CD4-positive, alpha-beta T cell treated with Interleukin-6 for 4 hours (primary cell): ENCODE measurements at regions not wholly inside any gene's neighbourhood (a gene's known extent, or its start where the extent isn't known, plus 50 kb on each side); places are given as distances from the start of the nearest gene placed in this dataset.

Source experiments
- DNase-seq: peaks from one replicate; pipeline ENCODE4 v3.0.0-alpha.2; 2020; ENCODE audit warnings: mixed read lengths

GRCh38 chr14:83991666-83992065, 1538.3 kb upstream of the FLRT2 start:
- no peak for DNase-seq

DNA sequence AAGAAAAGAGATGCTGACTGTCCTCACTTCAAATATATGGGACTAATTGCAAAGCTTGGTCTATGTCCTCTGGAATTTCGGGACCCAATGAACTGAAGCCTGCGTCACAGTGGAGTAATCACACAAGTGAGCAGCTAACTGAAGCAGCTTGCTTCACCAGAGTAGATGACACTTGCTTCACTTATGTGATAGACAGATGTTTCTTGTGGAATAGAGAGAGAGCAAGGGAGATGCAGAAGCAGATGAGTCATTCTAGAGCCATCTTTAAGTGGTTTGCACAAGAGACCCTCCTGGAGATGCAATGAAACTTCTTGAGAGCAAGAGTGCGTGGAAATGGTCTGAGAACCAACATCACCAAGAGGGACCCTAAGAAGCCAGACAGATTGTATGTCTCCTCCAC, 1537.1 kb upstream of the FLRT2 start:
- DNase-seq, result no peak

- no peak for DNase-seq
Measured at GRCh38 chr14:83993545-83993944, 1536.4 kb upstream of the FLRT2 start.

GRCh38 chr14:83994020-83994419, 1535.9 kb upstream of the FLRT2 start:
- no peak for DNase-seq

GRCh38 chr14:84001023-84001422, 1528.9 kb upstream of the FLRT2 start:
- DNase-seq, result no peak

- DNase-seq, result no peak
Measured at GRCh38 chr14:84003346-84003745, 1526.6 kb upstream of the FLRT2 start.

- no peak for DNase-seq
Measured at GRCh38 chr14:84006643-84007155, 1523.2 kb upstream of the FLRT2 start.

- DNase-seq, result no peak
Measured at GRCh38 chr14:84013424-84013823, 1516.5 kb upstream of the FLRT2 start.

DNA sequence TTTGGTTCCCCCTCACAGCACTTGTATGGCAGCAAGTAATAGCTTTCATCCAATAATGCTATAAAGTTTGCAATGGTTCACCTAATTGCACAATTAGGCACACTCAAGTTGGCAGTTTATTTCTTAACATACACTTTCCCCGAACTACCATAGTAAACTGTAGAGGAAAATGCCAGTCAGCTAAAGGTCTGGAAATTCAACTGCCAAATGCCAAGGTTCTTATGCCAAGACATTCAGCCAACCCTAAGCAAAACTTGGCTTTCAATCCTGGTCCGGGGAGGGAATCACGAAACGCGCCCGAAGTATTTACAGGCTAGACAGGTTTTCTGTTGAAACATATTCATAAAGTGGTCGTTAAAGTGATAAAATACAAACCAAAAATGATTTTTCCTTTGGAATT, 1512.4 kb upstream of the FLRT2 start:
- no peak for DNase-seq

DNA sequence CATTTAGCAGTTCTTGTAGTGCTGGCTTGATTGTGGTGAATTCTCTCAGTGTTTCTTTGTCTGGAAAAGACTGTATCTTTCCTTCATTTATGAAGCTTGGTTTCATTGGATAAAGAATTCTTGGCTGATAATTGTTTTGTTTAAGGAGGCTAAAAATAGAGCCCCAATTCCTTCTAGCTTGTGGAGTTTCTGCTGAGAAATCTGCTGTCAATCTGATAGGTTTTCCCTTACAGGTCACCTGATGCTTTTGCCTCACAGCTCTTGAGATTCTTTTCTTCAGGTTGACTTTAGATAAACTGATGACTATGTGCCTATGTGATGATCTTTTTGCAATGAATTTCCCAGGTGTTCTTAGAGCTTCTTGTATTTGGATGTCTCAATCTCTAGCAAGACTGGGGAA, 1508.5 kb upstream of the FLRT2 start:
- no peak for DNase-seq

DNA sequence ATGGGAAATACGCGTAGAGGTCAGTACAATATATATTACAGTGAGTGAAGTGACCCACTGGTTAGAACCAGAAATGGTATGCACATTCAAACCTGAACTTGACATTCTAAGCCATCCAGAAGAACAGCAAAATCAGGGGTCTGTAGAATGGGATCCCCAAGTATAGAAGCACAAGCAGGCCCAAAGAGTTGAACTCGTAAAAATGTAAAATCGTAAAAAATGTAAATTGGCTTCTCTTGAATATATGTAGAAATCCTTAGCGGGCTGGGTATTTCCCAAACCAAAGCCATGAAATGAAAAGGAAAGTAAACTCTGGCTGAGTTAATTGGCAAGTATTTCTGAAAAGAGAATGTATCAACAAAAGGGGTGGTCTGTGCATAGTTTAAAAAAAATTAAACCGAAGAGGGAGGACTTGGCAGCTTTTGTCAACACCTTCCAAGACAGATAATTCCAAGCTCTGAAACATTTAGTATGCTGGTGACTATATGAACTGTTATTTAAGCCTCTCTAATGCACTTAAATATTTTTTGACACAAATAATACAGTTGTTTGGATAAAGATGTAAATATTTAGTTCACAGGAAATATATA, 1505.6 kb upstream of the FLRT2 start:
- DNase-seq, result no peak

DNA sequence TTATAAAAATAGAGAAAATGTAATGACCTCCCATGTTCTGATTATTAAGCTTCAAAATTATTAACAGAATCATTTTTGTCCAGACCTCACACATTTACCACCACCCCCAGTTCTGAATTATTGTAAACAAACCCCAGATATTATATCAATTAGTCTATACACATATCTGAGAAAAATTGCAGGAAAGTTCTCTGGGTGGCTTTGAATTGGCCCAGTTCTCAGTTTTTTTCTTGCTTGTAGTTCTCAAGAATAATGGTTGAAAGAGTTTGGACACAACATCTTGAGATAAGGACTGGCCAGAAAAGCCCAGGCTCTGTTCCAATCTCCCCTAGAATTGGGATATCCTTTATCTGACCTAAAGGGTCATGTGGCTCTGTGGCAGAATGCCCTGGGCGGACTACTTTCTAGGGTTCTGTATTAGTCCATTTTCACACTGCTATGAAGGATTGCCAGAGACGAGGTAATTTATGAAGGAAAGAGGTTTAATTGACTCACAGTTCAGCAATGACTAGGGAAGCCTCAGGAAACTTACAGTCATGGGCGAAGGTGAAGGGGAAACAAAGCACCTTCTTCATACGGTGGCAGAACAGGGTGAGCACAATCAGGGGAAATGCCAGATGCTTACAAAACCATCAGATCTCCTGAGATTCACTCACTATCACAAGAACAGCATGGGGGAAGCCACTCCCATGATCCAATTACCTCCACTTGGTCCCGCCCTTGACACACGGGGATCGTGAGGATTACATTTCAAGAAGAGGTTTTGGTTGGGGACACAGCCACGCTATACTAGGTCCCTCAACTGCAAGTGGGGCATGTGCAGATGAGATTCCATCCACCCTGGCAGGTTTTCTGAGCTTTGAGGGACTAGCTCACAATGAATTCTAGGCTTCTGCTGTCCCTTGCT, 1504.6 kb upstream of the FLRT2 start:
- DNase-seq, result no peak

DNA sequence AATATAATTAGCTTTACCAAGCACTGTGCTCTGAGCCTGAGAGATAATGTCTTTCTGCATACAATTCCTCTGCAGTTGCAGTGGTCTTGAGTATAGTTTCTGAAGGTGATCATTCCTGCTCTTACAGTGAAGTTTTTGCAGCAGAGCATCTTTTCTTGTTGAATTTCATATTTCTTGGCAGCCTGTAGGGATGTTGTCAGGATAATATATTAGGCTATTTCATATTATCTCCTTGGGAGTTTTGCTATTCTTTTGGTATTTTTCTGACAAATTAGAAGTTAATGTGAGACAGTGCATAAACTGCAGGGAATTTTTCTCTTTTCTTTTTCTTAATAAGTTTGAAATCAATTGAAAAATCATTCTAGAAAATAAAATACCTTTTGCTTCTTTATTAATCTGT, 1502.6 kb upstream of the FLRT2 start:
- DNase-seq, result no peak

DNA sequence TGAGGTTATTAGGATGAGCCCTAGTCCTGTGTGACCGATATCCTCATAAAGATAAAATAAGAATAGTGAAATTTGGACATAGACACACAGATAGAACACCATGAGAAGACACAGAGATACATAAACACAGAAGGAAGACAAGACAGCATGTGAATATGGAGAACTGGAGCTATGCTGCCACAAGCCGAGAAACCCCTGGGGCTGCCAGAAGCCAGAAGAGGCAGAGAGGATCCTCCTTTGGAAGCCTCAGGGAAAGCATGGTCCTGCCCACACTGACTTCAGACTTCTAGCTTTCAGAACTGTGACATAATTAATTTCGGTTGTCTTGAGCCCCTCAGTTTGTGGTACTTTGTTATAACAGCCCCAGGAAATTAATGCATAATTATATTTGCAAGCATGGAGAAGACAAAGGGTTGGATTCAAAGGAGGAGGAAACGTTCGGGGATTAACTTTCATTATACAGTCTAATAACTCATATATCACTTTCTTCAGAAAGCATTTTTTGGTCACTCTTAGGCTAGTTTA, 1501.8 kb upstream of the FLRT2 start:
- no peak for DNase-seq

- no peak for DNase-seq
Measured at GRCh38 chr14:84029246-84029645, 1500.7 kb upstream of the FLRT2 start.

- DNase-seq, result no peak
Measured at GRCh38 chr14:84029720-84030119, 1500.2 kb upstream of the FLRT2 start.

DNA sequence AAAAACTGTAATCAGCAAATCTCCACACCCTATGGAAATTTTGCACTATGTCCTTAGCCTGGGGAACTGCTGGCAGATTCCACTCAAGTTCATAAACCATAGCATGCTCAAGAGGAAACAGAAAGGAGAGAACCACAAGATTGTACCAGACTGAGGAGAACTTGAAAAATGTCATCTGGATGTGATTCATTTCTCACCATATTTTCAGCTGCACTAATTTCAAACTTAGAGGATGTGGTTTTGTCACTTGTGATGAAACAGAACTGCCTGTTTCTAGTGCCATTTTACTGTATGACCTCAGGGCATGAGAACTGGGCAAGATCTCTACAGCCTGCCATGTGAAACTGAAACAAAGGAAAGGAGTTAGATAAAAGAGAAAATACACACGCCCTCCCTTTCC, 1493.1 kb upstream of the FLRT2 start:
- DNase-seq, result no peak

DNA sequence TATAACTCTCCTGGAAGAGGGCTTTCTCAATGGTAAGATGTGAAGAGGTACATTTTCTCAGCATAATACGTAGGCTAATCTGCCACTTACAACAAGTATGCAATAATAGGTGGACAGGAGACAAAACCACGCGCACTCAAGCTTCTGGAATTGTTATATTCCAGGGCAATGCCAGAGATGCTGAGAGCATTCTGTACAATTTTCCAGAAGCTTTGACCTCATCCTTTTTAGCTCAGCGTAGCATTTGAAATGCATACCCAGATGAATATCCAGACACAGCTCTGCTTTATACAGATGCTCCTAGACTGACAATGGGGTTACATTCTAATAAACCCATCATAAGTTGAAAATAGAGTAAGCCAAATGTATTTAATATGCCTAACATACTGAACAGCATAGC, 1492.4 kb upstream of the FLRT2 start:
- DNase-seq, result no peak

DNA sequence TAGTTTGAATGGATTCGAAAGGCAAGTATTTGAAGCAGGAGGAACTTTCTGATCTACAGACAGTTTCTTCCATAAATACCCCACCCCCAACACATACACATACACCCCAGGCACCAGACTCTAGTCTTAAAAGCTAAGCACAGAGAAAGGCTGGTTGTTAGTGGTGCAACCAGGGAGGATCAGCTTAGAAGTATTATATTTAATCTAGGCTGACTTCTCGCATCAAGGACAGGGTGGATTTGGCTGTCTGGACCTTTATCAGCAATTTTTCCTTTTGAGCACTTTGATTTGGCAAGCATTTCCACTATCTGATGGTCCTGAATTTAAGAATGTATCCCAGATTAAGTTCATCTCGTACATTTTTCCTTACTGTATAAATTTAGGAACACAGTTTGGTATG, 1489.8 kb upstream of the FLRT2 start:
- no peak for DNase-seq

DNA sequence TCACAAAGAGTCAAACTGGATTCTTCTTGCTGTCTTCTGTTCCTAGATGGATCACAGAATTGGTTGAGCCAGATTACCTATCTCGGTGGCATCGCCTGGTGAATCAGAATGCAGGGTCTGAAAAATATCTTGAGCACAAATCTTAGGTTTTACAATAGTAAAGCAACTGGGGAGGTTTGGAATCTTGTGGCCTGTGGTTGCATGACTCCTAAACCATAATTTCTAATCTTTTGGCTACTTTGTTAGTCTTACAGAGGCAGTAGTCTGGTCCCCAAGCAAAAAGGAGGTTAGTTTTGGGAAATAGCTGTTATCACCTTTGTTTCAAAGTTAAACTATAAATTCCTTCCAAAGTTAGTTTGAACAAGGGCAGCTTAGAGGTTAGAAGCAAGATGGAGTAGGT, 1488.5 kb upstream of the FLRT2 start:
- no peak for DNase-seq

DNA sequence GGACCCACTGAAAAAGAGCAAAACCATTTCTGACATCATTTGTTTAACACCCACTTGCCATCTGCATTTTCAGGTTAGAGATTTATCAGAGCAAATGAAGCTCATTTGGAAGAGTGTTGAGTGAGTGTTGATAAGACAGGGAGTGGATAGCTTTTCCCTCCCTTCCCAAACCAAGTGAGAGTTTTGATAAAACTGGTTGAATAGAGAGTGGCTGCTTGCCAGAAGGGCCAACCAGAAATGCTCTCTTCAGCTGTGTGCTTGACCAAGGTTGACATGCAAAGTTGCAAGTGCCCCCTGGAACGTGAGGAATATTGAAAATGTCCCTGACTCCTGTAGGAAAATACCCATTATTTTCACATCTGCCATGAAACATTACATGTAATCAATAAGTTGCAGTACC, 1487.0 kb upstream of the FLRT2 start:
- no peak for DNase-seq

GRCh38 chr14:84064316-84065125, 1465.4 kb upstream of the FLRT2 start:
- no peak for DNase-seq

DNA sequence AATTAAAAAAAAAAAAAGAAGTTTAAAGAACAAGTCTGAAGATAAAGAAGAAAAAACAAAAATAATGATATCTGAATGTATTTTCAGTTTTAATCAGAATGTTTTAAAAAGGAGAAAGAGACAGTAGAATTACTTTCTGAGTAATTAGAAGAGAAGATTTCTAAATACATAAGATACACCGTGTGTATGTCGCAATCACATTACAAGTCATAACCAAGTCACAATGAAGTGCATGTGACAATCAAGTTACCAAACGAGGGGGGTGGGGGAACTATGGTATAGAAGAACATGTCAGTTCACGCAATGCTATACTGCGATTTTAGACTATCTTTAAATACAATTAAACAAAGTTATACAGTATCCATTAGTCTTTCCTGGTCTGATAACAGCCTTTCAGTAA, 1464.1 kb upstream of the FLRT2 start:
- no peak for DNase-seq
